GM12872 (cell line): ENCODE measurements at regions not wholly inside any gene's neighbourhood (a gene's known extent, or its start where the extent isn't known, plus 50 kb on each side); places are given as distances from the start of the nearest gene placed in this dataset.

Experiments
- CTCF ChIP-seq: IDR thresholded peaks from 3 replicates; pipeline ENCODE4 v1.5.1; 2011; ENCODE audit warnings: low read depth, mild to moderate bottlenecking, low read length, moderate library complexity; ENCODE audit not compliant: insufficient read depth

GRCh38 chr16:51553314-51553713, 402.2 kb upstream of the SALL1 start:
- TF ChIP-seq CTCF: no peak

GRCh38 chr16:51550800-51551347, 399.8 kb upstream of the SALL1 start:
- TF ChIP-seq CTCF: no peak

- TF ChIP-seq CTCF: no peak
Measured at GRCh38 chr16:51549836-51550235, 398.8 kb upstream of the SALL1 start.

- TF ChIP-seq CTCF: no peak
Measured at GRCh38 chr16:51545951-51546350, 394.9 kb upstream of the SALL1 start.

GRCh38 chr16:51544851-51545467, 393.9 kb upstream of the SALL1 start:
- no peak for TF ChIP-seq CTCF

GRCh38 chr16:51543971-51544370, 392.9 kb upstream of the SALL1 start:
- TF ChIP-seq CTCF: no peak

GRCh38 chr16:51542981-51543815, 392.1 kb upstream of the SALL1 start:
- TF ChIP-seq CTCF: no peak
